ENCODE measurements at regions not wholly inside any gene's neighbourhood (a gene's known extent, or its start where the extent isn't known, plus 50 kb on each side); places are given as distances from the start of the nearest gene placed in this dataset.

DNA sequence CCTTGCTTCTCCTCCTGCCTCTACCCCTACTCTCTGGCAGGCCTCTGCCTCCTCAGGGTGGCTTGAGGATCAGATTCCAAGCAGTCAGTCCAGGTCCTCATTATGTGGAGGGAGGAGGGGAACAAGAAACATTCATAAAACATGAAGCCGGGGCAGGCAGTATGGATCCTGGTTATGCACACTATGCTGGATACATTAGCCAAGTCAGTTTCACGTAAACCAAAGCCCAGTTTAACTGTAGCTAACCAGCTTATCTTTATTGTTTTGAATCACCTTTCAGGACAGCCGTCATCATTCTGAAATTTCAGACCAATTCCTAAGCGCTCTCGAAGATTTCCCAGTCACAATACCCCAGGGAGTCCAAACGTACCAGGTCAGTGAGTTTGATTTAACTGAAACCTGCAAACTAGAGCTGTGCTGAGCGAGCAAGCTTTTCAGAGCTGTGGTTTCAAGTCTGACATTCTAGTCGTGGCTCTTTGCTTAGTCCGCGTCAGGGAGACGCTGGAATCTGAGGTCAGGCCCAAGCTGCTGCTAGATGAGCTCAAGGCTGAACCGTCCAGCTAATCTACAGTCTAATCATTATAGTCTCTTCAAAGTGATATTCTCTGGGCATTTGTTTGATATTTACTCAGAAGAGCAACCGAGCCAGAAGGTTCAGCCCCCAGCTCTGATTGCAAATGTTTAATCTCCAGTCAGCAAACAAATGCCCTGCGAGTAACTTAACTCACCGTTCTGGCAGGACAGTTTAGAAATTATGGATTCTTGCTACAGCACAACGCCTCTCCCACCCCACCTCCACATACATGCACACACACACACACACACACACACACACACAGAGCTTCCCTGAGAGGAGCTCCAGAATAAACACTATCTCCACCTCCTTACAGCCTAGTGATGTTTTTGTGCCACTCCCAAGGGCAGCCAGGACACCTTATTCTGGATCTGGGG, 63.8 kb upstream of the BZW1 start:
- H3K4me3 Mint-ChIP-seq, result peak overlapping the region; percentile 48
- no peak for DNase-seq (ENCODE audit: extremely low spot score, unreplicated experiment)

GRCh38 chr2:200748779-200749178, 62.9 kb upstream of the BZW1 start:
- no peaks in the 10 kb centered on the region for H3K9me3 Mint-ChIP-seq
- H3K4me3 Mint-ChIP-seq, result no peak overlapping the region
- peaks cover 3% of the 10 kb centered on the region for H3K27me3 Mint-ChIP-seq
- H3K4me1 Mint-ChIP-seq (ENCODE audit: unreplicated experiment), result peaks cover 16% of the 10 kb centered on the region
- TF ChIP-seq, protein P1, sequence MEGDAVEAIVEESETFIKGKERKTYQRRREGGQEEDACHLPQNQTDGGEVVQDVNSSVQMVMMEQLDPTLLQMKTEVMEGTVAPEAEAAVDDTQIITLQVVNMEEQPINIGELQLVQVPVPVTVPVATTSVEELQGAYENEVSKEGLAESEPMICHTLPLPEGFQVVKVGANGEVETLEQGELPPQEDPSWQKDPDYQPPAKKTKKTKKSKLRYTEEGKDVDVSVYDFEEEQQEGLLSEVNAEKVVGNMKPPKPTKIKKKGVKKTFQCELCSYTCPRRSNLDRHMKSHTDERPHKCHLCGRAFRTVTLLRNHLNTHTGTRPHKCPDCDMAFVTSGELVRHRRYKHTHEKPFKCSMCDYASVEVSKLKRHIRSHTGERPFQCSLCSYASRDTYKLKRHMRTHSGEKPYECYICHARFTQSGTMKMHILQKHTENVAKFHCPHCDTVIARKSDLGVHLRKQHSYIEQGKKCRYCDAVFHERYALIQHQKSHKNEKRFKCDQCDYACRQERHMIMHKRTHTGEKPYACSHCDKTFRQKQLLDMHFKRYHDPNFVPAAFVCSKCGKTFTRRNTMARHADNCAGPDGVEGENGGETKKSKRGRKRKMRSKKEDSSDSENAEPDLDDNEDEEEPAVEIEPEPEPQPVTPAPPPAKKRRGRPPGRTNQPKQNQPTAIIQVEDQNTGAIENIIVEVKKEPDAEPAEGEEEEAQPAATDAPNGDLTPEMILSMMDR (conservative IDR thresholded peaks at IDR 0.05), result no peak
- no peak for DNase-seq (ENCODE audit: extremely low spot score, unreplicated experiment)
- H3K27ac Mint-ChIP-seq, result peak overlapping the region; percentile 83
- no peaks in the 10 kb centered on the region for H3K36me3 Mint-ChIP-seq

More for the DNA sequence above, 63.8 kb upstream of the BZW1 start:
- Mint-ChIP-seq H3K27ac (peak overlapping the region; percentile 83), H3K4me1 (ENCODE audit: unreplicated experiment) (peaks cover 16% of the 10 kb centered on the region), H3K9me3 (no peaks in the 10 kb centered on the region), H3K27me3 (no peaks in the 10 kb centered on the region), H3K36me3 (no peaks in the 10 kb centered on the region)
- TF ChIP-seq, protein P1 (conservative IDR thresholded peaks at IDR 0.05), result no peak

- H3K4me1 Mint-ChIP-seq (ENCODE audit: unreplicated experiment), result peaks cover 16% of the 10 kb centered on the region
- TF ChIP-seq, protein P1 (conservative IDR thresholded peaks at IDR 0.05), result no peak
- DNase-seq (ENCODE audit: extremely low spot score, unreplicated experiment), result no peak
- no peaks in the 10 kb centered on the region for H3K9me3 Mint-ChIP-seq
- no peak overlapping the region for H3K4me3 Mint-ChIP-seq
- no peak overlapping the region for H3K27ac Mint-ChIP-seq
- H3K27me3 Mint-ChIP-seq, result peaks cover 8% of the 10 kb centered on the region
- H3K36me3 Mint-ChIP-seq, result no peaks in the 10 kb centered on the region
Measured at GRCh38 chr2:200749631-200750322, 61.9 kb upstream of the BZW1 start.

GRCh38 chr2:200750323-200750910, 61.3 kb upstream of the BZW1 start:
- DNase-seq (ENCODE audit: extremely low spot score, unreplicated experiment), result no peak
- Mint-ChIP-seq H3K9me3 (no peaks in the 10 kb centered on the region), H3K4me3 (no peak overlapping the region), H3K4me1 (ENCODE audit: unreplicated experiment) (peaks cover 16% of the 10 kb centered on the region), H3K27ac (no peak overlapping the region), H3K36me3 (no peaks in the 10 kb centered on the region), H3K27me3 (peaks cover 8% of the 10 kb centered on the region)
- TF ChIP-seq, protein P1 (conservative IDR thresholded peaks at IDR 0.05), result no peak

- no peaks in the 10 kb centered on the region for H3K36me3 Mint-ChIP-seq
- peaks cover 16% of the 10 kb centered on the region for H3K4me1 Mint-ChIP-seq (ENCODE audit: unreplicated experiment)
- H3K4me3 Mint-ChIP-seq, result no peak overlapping the region
- peaks cover 8% of the 10 kb centered on the region for H3K27me3 Mint-ChIP-seq
- no peaks in the 10 kb centered on the region for H3K9me3 Mint-ChIP-seq
- H3K27ac Mint-ChIP-seq, result no peak overlapping the region
- TF ChIP-seq, protein P1 (conservative IDR thresholded peaks at IDR 0.05), result no peak
- DNase-seq (ENCODE audit: extremely low spot score, unreplicated experiment), result no peak
Measured at GRCh38 chr2:200751786-200752185, 59.9 kb upstream of the BZW1 start.
